ENCODE measurements at regions not wholly inside any gene's neighbourhood (a gene's known extent, or its start where the extent isn't known, plus 50 kb on each side); places are given as distances from the start of the nearest gene placed in this dataset.

GRCh38 chr1:5404412-5405203, 587.6 kb downstream of the NPHP4 start:
- no peak for DNase-seq

GRCh38 chr1:5403935-5404334, 588.3 kb downstream of the NPHP4 start:
- no peak for DNase-seq

- no peak for DNase-seq
These were observed 589.6 kb downstream of the NPHP4 start for GRCh38 chr1:5402618-5403017.

- no peak for DNase-seq
These were observed 592.5 kb downstream of the NPHP4 start for GRCh38 chr1:5399771-5400170.

- DNase-seq: no peak
These were observed 595.6 kb downstream of the NPHP4 start for GRCh38 chr1:5396593-5396992.

- DNase-seq: no peak
These were observed 598.1 kb downstream of the NPHP4 start for GRCh38 chr1:5394111-5394510.

- no peak for DNase-seq
These were observed 598.6 kb downstream of the NPHP4 start for GRCh38 chr1:5393603-5394002.

DNA sequence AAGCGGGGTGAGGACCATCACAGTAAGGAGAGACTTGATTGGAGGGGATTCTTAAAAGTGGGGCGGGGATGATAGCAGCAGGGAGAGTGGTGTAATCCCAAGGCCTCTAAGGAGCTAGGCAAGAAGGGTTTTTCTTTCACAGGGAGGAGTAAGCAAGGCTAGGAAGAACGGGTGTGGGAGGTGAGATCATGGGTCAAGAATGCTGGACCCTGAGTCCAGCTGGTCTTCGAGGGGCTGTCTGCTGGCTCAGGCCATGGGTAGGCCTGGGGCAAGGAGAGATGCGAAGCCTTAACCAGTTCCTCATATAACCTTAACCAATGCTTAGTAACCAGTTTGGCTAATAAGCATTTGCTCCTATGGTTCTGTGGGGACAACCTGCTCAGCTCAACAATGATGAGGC, 599.1 kb downstream of the NPHP4 start:
- no peak for DNase-seq

GRCh38 chr1:5391725-5392124, 600.5 kb downstream of the NPHP4 start:
- no peak for DNase-seq

DNA sequence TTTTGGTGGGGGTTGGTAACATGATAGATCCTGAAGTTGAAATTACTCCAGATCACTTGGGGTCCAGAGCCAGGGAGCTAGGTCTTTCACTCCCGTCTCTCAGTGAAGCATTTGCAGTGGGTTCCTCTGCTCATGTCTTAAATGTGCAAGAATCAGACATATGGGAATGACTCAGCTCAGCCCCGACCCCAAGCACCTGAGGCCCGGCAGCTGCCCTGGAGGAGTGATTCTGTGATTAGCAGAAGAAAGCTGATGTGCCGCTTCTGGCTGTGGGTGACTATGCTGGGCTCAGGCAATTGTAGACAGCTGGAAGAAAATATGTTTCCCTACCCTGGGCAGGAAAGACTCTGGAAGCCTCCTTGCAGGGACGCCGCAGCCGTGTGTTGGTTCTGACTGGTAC, 601.7 kb downstream of the NPHP4 start:
- no peak for DNase-seq

- DNase-seq: no peak
These were observed 602.9 kb downstream of the NPHP4 start for GRCh38 chr1:5389101-5389885.

GRCh38 chr1:5388622-5389021, 603.6 kb downstream of the NPHP4 start:
- no peak for DNase-seq

DNA sequence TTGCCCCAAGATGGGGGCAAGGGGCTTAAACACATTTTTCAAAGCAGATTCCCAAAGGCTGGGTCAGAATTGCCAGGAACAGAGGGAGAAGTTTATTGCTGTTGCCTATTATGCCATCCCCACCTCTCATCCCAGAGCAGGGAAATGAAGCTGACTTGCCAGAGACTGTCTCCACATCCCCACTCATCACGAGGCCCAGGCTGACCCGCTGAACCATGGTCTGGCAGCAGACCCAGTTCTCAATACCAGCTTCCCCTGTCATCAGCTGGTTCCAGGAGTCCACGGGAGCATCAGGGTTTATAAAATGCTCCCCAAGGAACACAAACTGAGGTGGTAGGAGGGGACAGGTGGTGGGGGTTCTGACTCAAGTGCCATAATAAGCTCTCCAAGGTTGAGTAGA, 605.9 kb downstream of the NPHP4 start:
- no peak for DNase-seq

GRCh38 chr1:5385956-5386355, 606.3 kb downstream of the NPHP4 start:
- DNase-seq: no peak

GRCh38 chr1:5385096-5385799, 607.0 kb downstream of the NPHP4 start:
- no peak for DNase-seq

- no peak for DNase-seq
These were observed 610.7 kb downstream of the NPHP4 start for GRCh38 chr1:5381491-5381890.

GRCh38 chr1:5379176-5379759, 613.0 kb downstream of the NPHP4 start:
- no peak for DNase-seq

DNA sequence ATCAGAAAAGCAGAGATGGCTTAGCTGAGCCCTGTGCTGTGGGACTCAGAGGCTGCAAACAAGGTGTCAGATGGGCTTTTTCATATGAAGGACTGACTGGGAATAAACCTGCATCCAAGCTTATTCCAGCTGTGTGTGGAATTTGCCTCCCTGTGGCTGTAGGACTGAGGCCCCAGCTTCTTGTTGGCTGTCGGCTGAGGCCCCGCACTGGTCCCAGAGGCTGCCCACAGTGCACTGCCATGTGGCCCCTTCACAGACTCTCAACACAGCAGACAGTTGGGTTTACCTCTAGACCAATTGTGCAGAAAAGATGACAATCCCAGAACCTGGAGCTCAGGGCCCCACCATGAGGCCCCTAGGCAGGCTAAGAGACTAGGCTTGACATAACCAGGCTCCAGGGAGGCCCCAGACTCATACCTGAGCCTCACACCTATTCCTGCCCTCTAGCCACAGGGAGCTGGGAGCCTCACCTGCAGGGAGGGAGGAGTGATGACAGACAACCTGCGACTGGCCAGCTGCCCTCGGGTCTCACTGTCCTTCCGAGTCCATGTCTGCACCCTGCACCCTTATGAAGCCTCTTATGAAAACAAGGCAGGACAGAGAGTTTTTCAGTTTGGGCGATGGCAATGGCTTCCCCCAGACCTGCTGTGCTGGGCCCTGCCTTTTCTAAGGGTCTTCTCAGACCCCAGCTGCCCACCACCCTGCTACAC, 615.5 kb downstream of the NPHP4 start:
- DNase-seq: no peak

- DNase-seq: no peak
These were observed 616.7 kb downstream of the NPHP4 start for GRCh38 chr1:5375481-5375880.

GRCh38 chr1:5374192-5374591, 618.0 kb downstream of the NPHP4 start:
- DNase-seq: no peak

DNA sequence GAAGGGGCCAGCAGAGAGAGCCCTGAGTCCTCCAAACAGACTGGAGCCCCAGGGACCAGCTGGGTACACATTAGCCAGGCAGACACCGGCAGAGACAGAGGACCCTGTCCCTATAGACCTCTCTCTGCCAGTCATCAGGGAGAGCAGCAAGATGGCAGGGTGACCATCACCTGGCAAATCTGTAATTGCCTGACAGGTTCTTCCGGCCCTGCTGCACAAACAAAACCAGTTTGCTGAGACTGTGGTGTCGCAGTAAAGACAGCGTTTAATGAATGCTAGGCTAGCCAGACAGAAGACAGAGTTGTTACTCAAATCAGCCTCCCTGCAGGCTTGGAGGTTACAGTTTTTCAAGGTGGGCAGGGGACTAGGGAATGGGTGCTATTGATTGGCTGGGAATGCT, 618.9 kb downstream of the NPHP4 start:
- DNase-seq: no peak

GRCh38 chr1:5371270-5371669, 621.0 kb downstream of the NPHP4 start:
- DNase-seq: no peak

DNA sequence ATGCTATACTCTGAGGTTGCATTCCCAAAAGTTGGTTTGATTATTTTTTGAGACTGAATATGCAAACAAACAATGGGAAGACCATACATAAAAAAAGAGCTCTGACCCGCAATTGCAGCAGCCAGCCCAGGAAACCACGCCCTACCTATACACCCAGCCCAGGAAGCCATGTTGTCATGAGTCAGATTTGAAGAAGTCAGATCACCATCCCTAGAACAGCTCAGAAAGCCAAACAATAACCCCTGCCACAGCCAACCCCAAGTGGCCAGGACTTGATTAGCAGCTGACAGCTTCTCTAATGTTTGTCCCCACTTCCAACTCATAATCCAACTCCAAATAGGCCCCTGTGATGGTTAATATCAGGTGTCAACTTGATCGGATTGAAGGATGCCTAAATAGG, 621.9 kb downstream of the NPHP4 start:
- no peak for DNase-seq

Data from CD4-positive, alpha-beta T cell treated with Interleukin-15 for 1 hour (primary cell).